Muscle of leg (tissue), 3 donors: ENCODE measurements at regions not wholly inside any gene's neighbourhood (a gene's known extent, or its start where the extent isn't known, plus 50 kb on each side); places are given as distances from the start of the nearest gene placed in this dataset.
"Not testable (repeated sequence)": the region's sequence is repeated elsewhere in the genome, so short reads cannot be mapped to it uniquely, and the experiment has no call there.

Experiments used
- DNase-seq: peaks from one replicate; pipeline ENCODE4 v3.0.0; 2013
- H3K27ac ChIP-seq: one replicate; pipeline ENCODE4 v1.5.1; 2013; ENCODE audit warnings: mild to moderate bottlenecking, low read length, control low read depth
- H3K27me3 ChIP-seq: one replicate; pipeline ENCODE4 v1.6.1; 2013; ENCODE audit warnings: low read length; ENCODE audit not compliant: control insufficient read depth, insufficient read depth
- H3K36me3 ChIP-seq: one replicate; pipeline ENCODE4 v1.6.1; 2013; ENCODE audit warnings: low read length; ENCODE audit not compliant: control insufficient read depth, insufficient read depth
- H3K4me1 ChIP-seq: one replicate; pipeline ENCODE4 v1.6.1; 2013; ENCODE audit warnings: low read length; ENCODE audit not compliant: control insufficient read depth, insufficient read depth
- H3K4me3 ChIP-seq: one replicate; pipeline ENCODE4 v1.5.1; 2013; ENCODE audit warnings: low read length, control low read depth
- H3K9me3 ChIP-seq: replicated peaks from 2 replicates; pipeline ENCODE4 v1.6.1; 2013; ENCODE audit warnings: low read depth, low read length; ENCODE audit not compliant: control insufficient read depth
- WGBS: methylation state at CpG from one replicate; pipeline ENCODE4 v1.1.5; 2013; ENCODE audit warnings: missing lambda C conversion rate; ENCODE audit not compliant: insufficient coverage; 5-methylcytosine and 5-hydroxymethylcytosine counted together

GRCh38 chr7:73918926-73919693 is 58.2 kb downstream of the TMEM270 start:
- 41% methylated on average over 17 of the region's 18 CpGs for WGBS
- Histone ChIP-seq H3K36me3 (no peaks in the 10 kb centered on the region), H3K9me3 (no peaks in the 10 kb centered on the region), H3K27me3 (no peaks in the 10 kb centered on the region), H3K4me3 (no peak overlapping the region), H3K4me1 (peaks cover 25% of the 10 kb centered on the region), H3K27ac (no peak overlapping the region)
- no peak for DNase-seq

- no peaks in the 10 kb centered on the region for H3K36me3 ChIP-seq
- 0% methylated on average over 1 of the region's 9 CpGs for WGBS
- peaks cover 25% of the 10 kb centered on the region for H3K4me1 ChIP-seq
- no peaks in the 10 kb centered on the region for H3K9me3 ChIP-seq
- DNase-seq: no peak
- H3K27ac ChIP-seq: no peak overlapping the region
- no peaks in the 10 kb centered on the region for H3K27me3 ChIP-seq
- H3K4me3 ChIP-seq: no peak overlapping the region
Measured at GRCh38 chr7:73919694-73920375, 58.9 kb downstream of the TMEM270 start.

- H3K27ac ChIP-seq: no peak overlapping the region
- no peak for DNase-seq
- 83% methylated on average over 10 of the region's 22 CpGs for WGBS
- no peaks in the 10 kb centered on the region for H3K9me3 ChIP-seq
- no peaks in the 10 kb centered on the region for H3K36me3 ChIP-seq
- no peak overlapping the region for H3K4me3 ChIP-seq
- H3K27me3 ChIP-seq: no peaks in the 10 kb centered on the region
- peaks cover 25% of the 10 kb centered on the region for H3K4me1 ChIP-seq
Measured at GRCh38 chr7:73920406-73921134, 59.6 kb downstream of the TMEM270 start.

GRCh38 chr7:73921623-73922528 is 60.9 kb downstream of the TMEM270 start:
- H3K4me3 ChIP-seq: no peak overlapping the region

GRCh38 chr7:73928644-73929043 is 67.7 kb downstream of the TMEM270 start:
- H3K4me3 ChIP-seq, H3K27ac ChIP-seq, H3K36me3 ChIP-seq, DNase-seq, H3K27me3 ChIP-seq, H3K9me3 ChIP-seq, H3K4me1 ChIP-seq: not testable (repeated sequence)
- WGBS: no CpG with 5 or more reads among the region's 9 CpGs

More at GRCh38 chr7:73921623-73922528, 60.9 kb downstream of the TMEM270 start:
- Histone ChIP-seq H3K27me3 (no peaks in the 10 kb centered on the region), H3K36me3 (no peaks in the 10 kb centered on the region), H3K27ac (peak overlapping the region; percentile 69), H3K4me1 (peaks cover 22% of the 10 kb centered on the region), H3K9me3 (peaks cover 1% of the 10 kb centered on the region)
- WGBS: 33% methylated on average over 10 of the region's 15 CpGs
- DNase-seq: peak; percentile 89

GRCh38 chr7:73931502-73931901 is 70.5 kb downstream of the TMEM270 start:
- Histone ChIP-seq H3K36me3 (no peaks in the 10 kb centered on the region), H3K4me1 (no peaks in the 10 kb centered on the region), H3K27me3 (no peaks in the 10 kb centered on the region), H3K27ac (no peak overlapping the region), H3K4me3 (no peak overlapping the region), H3K9me3 (peaks cover 2% of the 10 kb centered on the region)
- DNase-seq: no peak
- 83% methylated on average over 1 of the region's 5 CpGs for WGBS

GRCh38 chr7:73932364-73932763 is 71.4 kb downstream of the TMEM270 start:
- 55% methylated on average over 2 of the region's 4 CpGs for WGBS
- no peak overlapping the region for H3K4me3 ChIP-seq
- H3K9me3 ChIP-seq: no peaks in the 10 kb centered on the region
- no peaks in the 10 kb centered on the region for H3K27me3 ChIP-seq
- no peaks in the 10 kb centered on the region for H3K4me1 ChIP-seq
- H3K36me3 ChIP-seq: no peaks in the 10 kb centered on the region
- no peak for DNase-seq
- H3K27ac ChIP-seq: no peak overlapping the region

- no peaks in the 10 kb centered on the region for H3K4me1 ChIP-seq
- H3K36me3 ChIP-seq: no peaks in the 10 kb centered on the region
- no CpG with 5 or more reads among the region's 2 CpGs for WGBS
- H3K9me3 ChIP-seq: no peaks in the 10 kb centered on the region
- H3K27me3 ChIP-seq: no peaks in the 10 kb centered on the region
- no peak overlapping the region for H3K4me3 ChIP-seq
- no peak for DNase-seq
- no peak overlapping the region for H3K27ac ChIP-seq
Measured at GRCh38 chr7:73933091-73933490, 72.1 kb downstream of the TMEM270 start.

- Histone ChIP-seq H3K4me1 (no peaks in the 10 kb centered on the region), H3K27me3 (no peaks in the 10 kb centered on the region), H3K4me3 (no peak overlapping the region), H3K36me3 (no peaks in the 10 kb centered on the region), H3K27ac (no peak overlapping the region), H3K9me3 (peaks cover 8% of the 10 kb centered on the region)
- peak; percentile 77 for DNase-seq
- no CpG with 5 or more reads among the region's 4 CpGs for WGBS
Measured at GRCh38 chr7:73936967-73937366, 76.0 kb downstream of the TMEM270 start.
